Activated T-cell treated with anti-CD3 and anti-CD28 coated beads for 4 hours (primary cell): ENCODE measurements at regions not wholly inside any gene's neighbourhood (a gene's known extent, or its start where the extent isn't known, plus 50 kb on each side); places are given as distances from the start of the nearest gene placed in this dataset.

Experiments
- DNase-seq: peaks from one replicate; pipeline ENCODE4 v3.0.0-alpha.2; 2020

GRCh38 chr2:147709655-147710054 lies 135.2 kb upstream of the ACVR2A start:
- no peak for DNase-seq

GRCh38 chr2:147703171-147703570 lies 141.7 kb upstream of the ACVR2A start:
- no peak for DNase-seq

- DNase-seq, result no peak
Observed at GRCh38 chr2:147698166-147698565, 146.7 kb upstream of the ACVR2A start.

- no peak for DNase-seq
Observed at GRCh38 chr2:147696426-147696825, 148.4 kb upstream of the ACVR2A start.

GRCh38 chr2:147689220-147689909 lies 155.5 kb upstream of the ACVR2A start:
- no peak for DNase-seq

GRCh38 chr2:147688242-147688641 lies 156.6 kb upstream of the ACVR2A start:
- no peak for DNase-seq

GRCh38 chr2:147686365-147686764 lies 158.5 kb upstream of the ACVR2A start:
- DNase-seq, result no peak

GRCh38 chr2:147684903-147685302 lies 159.9 kb upstream of the ACVR2A start:
- DNase-seq, result no peak

- no peak for DNase-seq
Observed at GRCh38 chr2:147683380-147683779, 161.4 kb upstream of the ACVR2A start.

GRCh38 chr2:147681093-147681492 lies 163.7 kb upstream of the ACVR2A start:
- no peak for DNase-seq

GRCh38 chr2:147679955-147680531 lies 164.8 kb upstream of the ACVR2A start:
- DNase-seq, result no peak

- DNase-seq, result no peak
Observed at GRCh38 chr2:147679191-147679954, 165.5 kb upstream of the ACVR2A start.

- no peak for DNase-seq
Observed at GRCh38 chr2:147665105-147665504, 179.7 kb upstream of the ACVR2A start.

GRCh38 chr2:147663962-147664361 lies 180.9 kb upstream of the ACVR2A start:
- no peak for DNase-seq

- DNase-seq, result no peak
Observed at GRCh38 chr2:147663153-147663961, 181.5 kb upstream of the ACVR2A start.

GRCh38 chr2:147662221-147662620 lies 182.6 kb upstream of the ACVR2A start:
- DNase-seq, result no peak

GRCh38 chr2:147660680-147661079 lies 184.1 kb upstream of the ACVR2A start:
- no peak for DNase-seq

GRCh38 chr2:147659051-147659450 lies 185.8 kb upstream of the ACVR2A start:
- DNase-seq, result no peak

- DNase-seq, result no peak
Observed at GRCh38 chr2:147657086-147658000, 187.5 kb upstream of the ACVR2A start.

- no peak for DNase-seq
Observed at GRCh38 chr2:147649998-147650397, 194.8 kb upstream of the ACVR2A start.

- no peak for DNase-seq
Observed at GRCh38 chr2:147649286-147649685, 195.5 kb upstream of the ACVR2A start.

- no peak for DNase-seq
Observed at GRCh38 chr2:147648471-147648870, 196.4 kb upstream of the ACVR2A start.
